LNCAP (cell line): ENCODE measurements at regions not wholly inside any gene's neighbourhood (a gene's known extent, or its start where the extent isn't known, plus 50 kb on each side); places are given as distances from the start of the nearest gene placed in this dataset.

ENCODE experiments used
- CTCF ChIP-seq: fragments of 450-650 bp; IDR thresholded peaks from 2 replicates; pipeline ENCODE4 v1.5.1; 2017; ENCODE audit warnings: mild to moderate bottlenecking

GRCh38 chr11:112361396-112361795 lies 100.7 kb upstream of the PLET1 start:
- TF ChIP-seq CTCF = no peak

- TF ChIP-seq CTCF = no peak
Measured at GRCh38 chr11:112363527-112363926, 102.9 kb upstream of the PLET1 start.

GRCh38 chr11:112364962-112365481 lies 104.4 kb upstream of the PLET1 start:
- TF ChIP-seq CTCF = no peak

GRCh38 chr11:112366012-112366411 lies 105.4 kb upstream of the PLET1 start:
- TF ChIP-seq CTCF = no peak

- no peak for TF ChIP-seq CTCF
Measured at GRCh38 chr11:112366777-112367176, 106.1 kb upstream of the PLET1 start.

GRCh38 chr11:112367461-112367860 lies 106.8 kb upstream of the PLET1 start:
- TF ChIP-seq CTCF = no peak

GRCh38 chr11:112367895-112368294 lies 107.2 kb upstream of the PLET1 start:
- TF ChIP-seq CTCF = no peak

- no peak for TF ChIP-seq CTCF
Measured at GRCh38 chr11:112368381-112368780, 107.7 kb upstream of the PLET1 start.
